HEK293 (cell line): ENCODE measurements at regions not wholly inside any gene's neighbourhood (a gene's known extent, or its start where the extent isn't known, plus 50 kb on each side); places are given as distances from the start of the nearest gene placed in this dataset.

ENCODE experiments used
- CTCF ChIP-seq: fragments of 450-650 bp; formaldehyde crosslinking; IDR thresholded peaks from 2 replicates; pipeline ENCODE4 v1.5.1; 2016; ENCODE audit warnings: missing biosample characterization, missing genetic modification characterization
- MEIS1 ChIP-seq: sonication (generic); formaldehyde crosslinking; IDR thresholded peaks from 2 replicates; pipeline ENCODE4 v1.8.1; 2022; ENCODE audit warnings: missing genetic modification reagents, mild to moderate bottlenecking, borderline replicate concordance
- PRDM6 ChIP-seq: fragments of 450-650 bp; formaldehyde crosslinking; IDR thresholded peaks from 2 replicates; pipeline ENCODE4 v1.5.1; 2017; ENCODE audit warnings: missing biosample characterization, missing genetic modification characterization
- TCF7L2 ChIP-seq: IDR thresholded peaks from 2 replicates; pipeline ENCODE4 v1.6.1; 2011; ENCODE audit warnings: low read depth, mild to moderate bottlenecking, inconsistent platforms, low read length, moderate library complexity, borderline replicate concordance
- YY2 ChIP-seq: fragments of 450-650 bp; formaldehyde crosslinking; IDR thresholded peaks from 2 replicates; pipeline ENCODE4 v1.5.1; 2016; ENCODE audit warnings: missing biosample characterization, missing genetic modification characterization
- ZNF121 ChIP-seq: fragments of 450-650 bp; formaldehyde crosslinking; IDR thresholded peaks from 2 replicates; pipeline ENCODE4 v1.5.1; 2016; ENCODE audit warnings: missing biosample characterization, missing genetic modification characterization
- ZNF16 ChIP-seq: fragments of 450-650 bp; formaldehyde crosslinking; IDR thresholded peaks from 2 replicates; pipeline ENCODE4 v1.5.1; 2016; ENCODE audit warnings: low read depth, missing biosample characterization, missing genetic modification characterization
- ZNF274 ChIP-seq, 2 experiments: fragments of 200-500 bp in 1 of 2; fragments of 450-650 bp in 1 of 2; sonication (Bioruptor generic) in 1 of 2; formaldehyde crosslinking in 1 of 2; IDR thresholded peaks; 2 replicates each; pipeline versions ENCODE4 v1.5.1 to v1.6.1; 2014 to 2016; ENCODE audit warnings: borderline replicate concordance in 1 of 2, inconsistent platforms in 1 of 2, low read length in 1 of 2, missing biosample characterization in 1 of 2, missing genetic modification characterization in 1 of 2
- ZNF404 ChIP-seq: fragments of 450-650 bp; formaldehyde crosslinking; IDR thresholded peaks from 2 replicates; pipeline ENCODE4 v1.5.1; 2017; ENCODE audit warnings: missing biosample characterization, missing genetic modification characterization
- ZNF677 ChIP-seq: fragments of 450-650 bp; IDR thresholded peaks from 2 replicates; pipeline ENCODE4 v1.5.0; 2018; ENCODE audit warnings: missing biosample characterization, mild to moderate bottlenecking, missing genetic modification characterization, moderate library complexity
- ZNF777 ChIP-seq: fragments of 450-650 bp; formaldehyde crosslinking; IDR thresholded peaks from 2 replicates; pipeline ENCODE4 v1.5.1; 2017; ENCODE audit warnings: missing biosample characterization, missing genetic modification characterization, borderline replicate concordance

- TF ChIP-seq CTCF (tag by site-specific recombination): no peak
- no peak for TF ChIP-seq ZNF274 (IDR thresholded peaks at IDR 0.05; ENCODE audit: low read length)
- no peak for TF ChIP-seq ZNF274 (tag by site-specific recombination; IDR thresholded peaks at IDR 0.05; ENCODE audit: borderline replicate concordance)
- TF ChIP-seq TCF7L2: no peak
- no peak for TF ChIP-seq YY2 (tag by site-specific recombination)
- no peak for TF ChIP-seq ZNF677
- no peak for TF ChIP-seq ZNF404
- TF ChIP-seq MEIS1 (CRISPR knock-in tag): no peak
- no peak for TF ChIP-seq ZNF777 (tag by site-specific recombination)
- no peak for TF ChIP-seq ZNF121 (tag by site-specific recombination)
- TF ChIP-seq PRDM6 (tag by site-specific recombination): no peak
- TF ChIP-seq ZNF16 (tag by site-specific recombination): no peak
Observed at GRCh38 chr7:46006723-46007122, 85.7 kb upstream of the IGFBP3 start.
